GM19467 (cell line): ENCODE measurements at regions not wholly inside any gene's neighbourhood (a gene's known extent, or its start where the extent isn't known, plus 50 kb on each side); places are given as distances from the start of the nearest gene placed in this dataset.
"Not testable (repeated sequence)": the region's sequence is repeated elsewhere in the genome, so short reads cannot be mapped to it uniquely, and the experiment has no call there.

ENCODE experiments used
- ATAC-seq: cut with Tn5 transposase; IDR thresholded peaks from one replicate; pipeline ENCODE4 v1.9.1; 2021; ENCODE audit warnings: mild to moderate bottlenecking, moderate library complexity; ENCODE audit not compliant: unreplicated experiment

DNA sequence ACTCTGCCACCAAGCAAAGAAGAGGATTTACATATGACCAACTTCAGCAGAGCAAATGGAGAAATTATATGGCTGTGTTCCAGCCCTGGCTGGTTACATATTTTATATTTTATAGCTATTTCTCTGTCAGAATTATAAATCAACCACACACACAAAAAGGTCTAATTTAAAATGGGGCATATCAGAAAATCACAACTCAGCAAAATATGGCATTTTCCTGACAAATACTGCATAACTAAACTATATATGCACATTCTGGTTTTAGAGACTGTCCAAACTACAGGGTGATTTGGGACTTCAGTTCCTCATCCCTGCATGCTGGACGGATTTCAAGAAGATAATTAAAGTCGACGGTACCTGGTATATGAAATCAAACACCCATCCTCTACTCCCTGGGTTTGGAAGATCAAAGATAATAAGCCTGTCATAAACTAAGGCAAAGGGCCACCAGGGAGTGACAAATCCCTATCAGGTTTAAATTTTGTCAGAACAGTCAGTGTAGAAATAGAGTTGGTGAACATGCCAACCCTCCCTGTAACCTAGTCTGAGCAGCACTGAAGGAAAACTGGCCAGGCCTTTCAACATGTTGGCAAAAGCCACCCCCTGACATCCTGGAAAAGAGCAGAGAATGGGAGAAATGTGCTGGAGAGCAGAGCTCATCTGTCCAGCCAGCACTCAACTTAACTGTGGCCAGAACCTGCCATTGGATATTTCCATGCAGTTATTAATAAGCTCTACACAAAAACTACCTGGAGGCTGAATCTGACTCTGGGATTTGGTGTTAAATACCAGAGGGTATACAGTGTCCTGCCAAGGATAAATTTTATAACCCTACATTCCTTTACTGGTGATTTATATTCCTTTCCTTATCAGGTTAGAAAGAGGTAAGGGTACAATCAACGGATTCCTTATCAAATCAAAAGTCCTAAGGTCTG is 235.7 kb downstream of the ENC1 start:
- no peak for ATAC-seq

DNA sequence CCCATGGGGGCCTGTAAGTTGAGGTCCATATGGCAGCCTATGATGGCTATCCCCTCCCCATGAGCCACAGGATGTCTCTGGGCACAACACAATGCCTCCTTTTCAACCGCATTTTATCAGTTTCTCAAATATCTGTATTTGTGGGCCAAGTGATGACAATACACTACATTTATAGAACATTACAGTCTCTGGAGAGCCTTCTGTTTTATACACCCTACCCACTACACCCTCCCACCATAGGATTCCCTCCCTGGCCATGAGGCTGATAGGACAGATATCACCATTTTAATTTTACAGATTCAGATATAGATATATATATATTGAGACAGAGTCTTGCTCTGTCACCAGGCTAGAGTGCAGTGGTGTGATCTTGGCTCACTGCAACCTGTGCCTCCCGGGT is 236.8 kb downstream of the ENC1 start:
- ATAC-seq, result no peak

DNA sequence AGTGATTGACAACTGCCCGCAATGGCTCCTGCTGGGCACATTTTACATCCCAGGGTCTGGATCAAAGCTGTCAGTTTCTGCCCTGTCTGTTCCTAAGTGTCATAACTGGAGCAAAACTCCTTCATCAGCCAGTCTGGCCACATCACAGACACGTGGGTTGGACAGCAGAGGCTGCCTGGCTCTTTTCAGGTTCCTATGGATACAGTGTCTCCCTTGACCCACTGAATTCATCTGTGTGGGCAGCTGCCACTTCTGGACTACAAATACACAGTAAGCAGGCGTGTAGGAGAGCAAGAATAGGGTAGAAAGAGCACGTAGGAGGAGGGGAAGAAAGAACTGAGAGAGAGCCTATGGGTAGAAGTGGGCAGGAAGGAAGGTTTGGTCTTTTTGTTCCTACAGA is 238.0 kb downstream of the ENC1 start:
- ATAC-seq, result no peak

- no peak for ATAC-seq
Measured at GRCh38 chr5:74401946-74402320, 238.6 kb downstream of the ENC1 start.

DNA sequence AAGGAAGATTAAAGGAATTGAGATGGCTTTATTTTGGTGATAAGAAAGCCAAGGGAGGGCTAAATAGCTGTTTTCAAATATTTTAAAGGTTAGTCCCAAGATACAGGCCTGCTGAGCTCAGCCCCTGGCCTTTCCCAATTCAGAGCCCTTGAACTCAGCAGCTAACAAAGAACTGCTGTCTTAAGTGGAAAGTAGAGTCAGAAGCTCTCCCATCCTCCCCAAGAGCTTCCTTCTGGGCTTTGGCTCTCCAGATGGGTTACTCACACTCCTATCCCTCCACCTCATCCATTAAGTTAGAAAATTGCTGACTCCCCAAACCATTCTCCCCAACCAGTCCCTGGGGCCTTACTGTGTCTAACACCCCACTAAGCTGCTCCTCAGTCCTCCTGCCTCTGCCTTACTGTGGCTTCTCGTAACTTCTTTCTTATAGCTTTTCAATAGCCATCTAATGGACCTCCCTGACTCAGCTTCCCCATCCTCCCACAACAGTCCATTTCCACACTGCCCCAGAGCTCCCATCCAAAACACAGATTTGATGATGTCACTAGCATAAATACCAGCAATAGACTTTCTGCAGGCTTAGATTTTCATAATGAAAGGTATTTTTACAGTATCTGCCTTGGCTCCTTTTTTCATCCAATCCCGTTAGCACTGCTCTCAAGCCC is 239.1 kb downstream of the ENC1 start:
- ATAC-seq, result no peak

DNA sequence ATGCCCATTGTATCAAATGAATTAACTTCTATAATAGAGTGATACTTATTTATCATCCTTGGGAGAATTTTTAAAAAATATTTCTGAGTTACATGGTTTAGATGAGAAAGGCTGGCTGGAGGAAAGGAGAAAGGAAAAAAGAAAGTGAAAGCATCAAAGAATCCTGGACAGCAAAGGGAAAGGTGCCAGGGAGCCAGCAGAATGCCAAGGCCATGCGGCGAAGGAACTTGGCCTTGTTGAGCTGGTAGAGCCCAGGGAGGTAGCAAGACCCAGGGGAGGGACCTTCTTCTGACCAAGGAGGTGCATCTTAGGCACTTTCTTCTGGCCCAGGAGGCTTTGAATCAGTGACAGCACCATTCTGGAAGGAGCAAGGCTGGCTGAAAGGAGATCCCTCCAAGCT is 240.5 kb downstream of the ENC1 start:
- no peak for ATAC-seq

GRCh38 chr5:74396913-74397622 is 243.5 kb downstream of the ENC1 start:
- ATAC-seq, result no peak

- no peak for ATAC-seq
Measured at GRCh38 chr5:74394916-74395880, 245.3 kb downstream of the ENC1 start.

DNA sequence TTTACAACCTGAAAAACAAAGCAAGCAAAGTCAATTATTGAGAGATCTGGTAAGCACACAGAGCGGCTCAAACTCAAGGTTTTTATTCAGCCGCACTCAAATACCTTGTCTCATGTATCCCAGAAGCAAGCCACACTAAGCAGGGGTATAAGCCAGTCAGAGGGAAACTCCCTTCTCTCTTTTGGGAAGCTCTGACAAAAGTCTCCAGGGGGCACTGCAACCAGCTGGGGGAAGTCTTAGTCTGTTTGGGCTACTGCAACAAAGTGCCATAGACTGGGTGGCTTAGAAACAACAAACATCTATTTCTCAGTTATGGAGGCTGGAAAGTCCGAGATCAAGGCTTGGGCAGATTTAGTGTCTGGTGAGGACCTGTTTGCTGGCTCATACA is 246.0 kb downstream of the ENC1 start:
- no peak for ATAC-seq

- no peak for ATAC-seq
Measured at GRCh38 chr5:74393943-74394342, 246.6 kb downstream of the ENC1 start.

DNA sequence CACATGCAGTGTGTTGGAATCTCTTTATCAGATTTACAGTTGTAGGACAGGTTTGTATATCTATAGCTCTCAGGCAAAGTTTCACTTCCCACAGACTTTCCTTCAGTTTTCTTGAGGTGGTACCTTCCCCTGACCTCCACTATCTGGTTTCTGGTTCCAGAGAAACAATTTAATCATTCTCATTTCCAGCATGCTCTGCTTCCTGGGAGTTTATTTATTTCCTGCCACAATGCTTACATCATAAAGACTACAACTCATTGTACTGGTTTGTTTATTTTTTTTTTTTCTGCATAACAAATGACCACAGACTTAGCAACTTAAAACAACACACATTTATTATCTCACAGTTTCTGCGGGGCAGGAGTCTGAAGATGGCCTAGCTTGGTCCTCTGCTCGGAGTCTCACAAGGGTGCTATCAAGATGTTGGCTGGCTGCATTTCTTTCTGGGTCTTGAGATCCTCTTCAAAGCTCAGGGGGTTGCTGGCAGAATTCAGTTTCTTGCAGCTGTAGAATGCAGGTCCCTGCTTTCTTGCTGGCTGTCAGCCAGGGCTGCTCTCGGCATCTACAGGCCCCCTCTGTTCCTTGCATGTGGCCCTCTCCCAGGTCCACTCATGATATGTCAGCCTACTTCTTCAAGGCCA is 247.7 kb downstream of the ENC1 start:
- no peak for ATAC-seq

GRCh38 chr5:74391410-74391809 is 249.1 kb downstream of the ENC1 start:
- no peak for ATAC-seq

DNA sequence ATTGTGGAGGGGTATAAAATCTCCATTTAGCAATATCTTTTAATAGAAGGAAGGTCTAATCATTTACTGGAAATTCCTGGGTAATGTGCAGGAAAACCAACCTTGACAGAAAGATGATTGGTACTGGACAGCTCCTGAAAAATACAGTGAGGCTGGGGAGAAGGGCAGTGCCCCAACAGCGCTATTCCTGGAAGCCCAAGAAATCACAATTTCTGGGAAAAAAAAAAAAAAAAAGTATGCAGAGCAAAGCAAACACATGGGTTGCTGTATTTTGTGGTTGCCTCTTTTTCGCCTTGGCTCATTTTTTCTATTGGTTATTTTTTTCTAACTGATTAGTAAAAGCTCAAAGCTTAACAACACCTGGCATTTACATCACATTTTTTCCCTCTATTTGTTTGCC is 249.7 kb downstream of the ENC1 start:
- no peak for ATAC-seq

DNA sequence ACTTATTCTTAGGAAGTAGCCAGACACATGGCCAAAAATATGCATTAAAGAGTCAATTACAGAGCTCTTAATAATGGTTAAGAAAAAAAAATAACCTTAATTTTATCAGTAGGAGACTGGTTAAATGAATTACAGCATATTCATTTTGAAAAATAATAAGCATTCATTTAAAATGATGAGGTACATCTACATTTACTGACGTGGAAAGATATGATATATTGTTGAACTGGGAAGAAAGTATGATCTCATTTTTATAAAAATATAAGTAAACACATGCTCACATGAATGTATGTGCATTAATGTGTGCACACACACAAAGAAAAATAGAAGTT is 250.3 kb downstream of the ENC1 start:
- no peak for ATAC-seq

- ATAC-seq, result no peak
Measured at GRCh38 chr5:74389531-74390305, 250.8 kb downstream of the ENC1 start.

DNA sequence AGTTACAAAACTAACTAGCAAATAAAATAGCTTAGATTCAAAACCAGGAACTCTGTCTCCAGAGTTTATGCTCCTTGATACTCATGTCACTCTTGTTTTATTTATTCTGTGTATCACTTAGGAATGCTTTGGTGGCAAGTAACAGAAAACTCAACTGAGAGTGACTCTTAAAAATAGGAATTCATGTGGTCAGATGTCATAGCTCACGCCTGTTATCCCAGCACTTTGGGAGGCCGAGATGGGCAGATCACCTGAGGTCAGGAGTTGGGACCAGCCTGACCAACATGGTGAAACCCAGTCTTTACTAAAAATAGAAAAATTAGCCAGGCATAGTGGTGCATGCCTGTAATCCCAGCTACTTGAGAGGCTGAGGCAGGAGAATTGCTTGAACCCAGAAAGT is 252.1 kb downstream of the ENC1 start:
- ATAC-seq, result not testable (repeated sequence)

GRCh38 chr5:74386571-74387334 is 253.8 kb downstream of the ENC1 start:
- no peak for ATAC-seq

GRCh38 chr5:74384851-74385250 is 255.7 kb downstream of the ENC1 start:
- ATAC-seq, result no peak
